ENCODE measurements at regions not wholly inside any gene's neighbourhood (a gene's known extent, or its start where the extent isn't known, plus 50 kb on each side); places are given as distances from the start of the nearest gene placed in this dataset.

DNA sequence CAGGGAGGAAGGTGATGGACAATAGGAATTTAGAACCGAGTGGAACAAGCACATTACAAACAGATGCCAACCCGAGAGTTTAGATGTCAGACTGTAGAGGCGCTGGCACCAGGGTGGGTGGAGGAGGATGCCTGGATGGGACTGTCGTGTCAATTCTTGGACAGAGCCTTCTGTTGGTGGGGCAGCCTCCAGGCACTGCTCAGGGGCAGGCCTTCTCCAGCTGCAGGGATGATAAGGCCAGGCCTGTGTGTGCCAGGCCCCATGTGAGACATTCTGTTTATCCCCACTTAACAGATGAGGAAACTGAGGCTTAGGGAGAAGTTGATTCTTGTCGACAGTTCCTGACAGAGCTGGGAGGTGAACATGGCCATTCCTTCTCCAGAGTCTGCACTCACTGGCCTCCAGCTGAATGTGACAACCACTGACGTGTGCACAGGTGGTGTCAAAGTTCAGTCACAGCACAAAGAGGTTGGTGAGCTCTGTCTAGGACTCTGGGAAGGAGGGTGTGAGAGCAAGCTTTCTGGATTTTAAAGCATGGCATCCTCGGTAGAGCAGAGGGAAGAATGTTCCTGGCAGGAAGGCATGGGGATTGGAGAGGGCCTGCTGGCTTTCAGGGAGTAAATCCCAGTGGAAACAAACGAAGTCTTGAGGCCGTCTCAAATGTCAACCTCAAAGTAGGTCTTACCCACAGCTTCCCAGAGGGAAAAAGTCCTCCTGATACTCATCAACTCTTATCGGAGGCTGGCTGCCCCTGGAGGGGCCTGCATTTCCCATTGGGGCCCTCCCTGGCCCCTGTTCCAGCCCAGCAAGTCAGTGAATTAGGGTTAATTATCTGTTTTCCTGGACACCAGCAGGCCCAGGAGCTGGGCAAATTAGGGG is 52.4 kb downstream of the GLI2 start (continued):
- TF ChIP-seq, protein P1, sequence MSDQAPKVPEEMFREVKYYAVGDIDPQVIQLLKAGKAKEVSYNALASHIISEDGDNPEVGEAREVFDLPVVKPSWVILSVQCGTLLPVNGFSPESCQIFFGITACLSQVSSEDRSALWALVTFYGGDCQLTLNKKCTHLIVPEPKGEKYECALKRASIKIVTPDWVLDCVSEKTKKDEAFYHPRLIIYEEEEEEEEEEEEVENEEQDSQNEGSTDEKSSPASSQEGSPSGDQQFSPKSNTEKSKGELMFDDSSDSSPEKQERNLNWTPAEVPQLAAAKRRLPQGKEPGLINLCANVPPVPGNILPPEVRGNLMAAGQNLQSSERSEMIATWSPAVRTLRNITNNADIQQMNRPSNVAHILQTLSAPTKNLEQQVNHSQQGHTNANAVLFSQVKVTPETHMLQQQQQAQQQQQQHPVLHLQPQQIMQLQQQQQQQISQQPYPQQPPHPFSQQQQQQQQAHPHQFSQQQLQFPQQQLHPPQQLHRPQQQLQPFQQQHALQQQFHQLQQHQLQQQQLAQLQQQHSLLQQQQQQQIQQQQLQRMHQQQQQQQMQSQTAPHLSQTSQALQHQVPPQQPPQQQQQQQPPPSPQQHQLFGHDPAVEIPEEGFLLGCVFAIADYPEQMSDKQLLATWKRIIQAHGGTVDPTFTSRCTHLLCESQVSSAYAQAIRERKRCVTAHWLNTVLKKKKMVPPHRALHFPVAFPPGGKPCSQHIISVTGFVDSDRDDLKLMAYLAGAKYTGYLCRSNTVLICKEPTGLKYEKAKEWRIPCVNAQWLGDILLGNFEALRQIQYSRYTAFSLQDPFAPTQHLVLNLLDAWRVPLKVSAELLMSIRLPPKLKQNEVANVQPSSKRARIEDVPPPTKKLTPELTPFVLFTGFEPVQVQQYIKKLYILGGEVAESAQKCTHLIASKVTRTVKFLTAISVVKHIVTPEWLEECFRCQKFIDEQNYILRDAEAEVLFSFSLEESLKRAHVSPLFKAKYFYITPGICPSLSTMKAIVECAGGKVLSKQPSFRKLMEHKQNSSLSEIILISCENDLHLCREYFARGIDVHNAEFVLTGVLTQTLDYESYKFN (CRISPR knock-in tag; conservative IDR thresholded peaks at IDR 0.05) = no peak; the same call in 1 of the 2 replicates
- TF ChIP-seq ZFYVE20 (CRISPR knock-in tag; IDR thresholded peaks at IDR 0.05; ENCODE audit: borderline replicate concordance, low read depth) (no peak), SMARCC2 (IDR thresholded peaks at IDR 0.05) (no peak), TGIF2 (CRISPR knock-in tag; IDR thresholded peaks at IDR 0.05) (peak; percentile 87), ZFP90 (CRISPR knock-in tag; IDR thresholded peaks at IDR 0.05; ENCODE audit: borderline replicate concordance) (no peak), ZNF430 (CRISPR knock-in tag; IDR thresholded peaks at IDR 0.05) (no peak), ZNF629 (CRISPR knock-in tag; conservative IDR thresholded peaks at IDR 0.05) (peak; percentile 84), SKI (IDR thresholded peaks at IDR 0.05; ENCODE audit: partially characterized antibody) (no peak), RFX5 (IDR thresholded peaks at IDR 0.05; ENCODE audit: low read depth, low read length) (peak; percentile 72; the same call in 1 of the 2 replicates), ZNF746 (CRISPR knock-in tag; IDR thresholded peaks at IDR 0.05) (no peak), SP4 (CRISPR knock-in tag; IDR thresholded peaks at IDR 0.05) (no peak), ZNF678 (CRISPR knock-in tag; IDR thresholded peaks at IDR 0.05) (no peak), ZNF30 (CRISPR knock-in tag; IDR thresholded peaks at IDR 0.05) (no peak)
- TF ChIP-seq, protein P2, sequence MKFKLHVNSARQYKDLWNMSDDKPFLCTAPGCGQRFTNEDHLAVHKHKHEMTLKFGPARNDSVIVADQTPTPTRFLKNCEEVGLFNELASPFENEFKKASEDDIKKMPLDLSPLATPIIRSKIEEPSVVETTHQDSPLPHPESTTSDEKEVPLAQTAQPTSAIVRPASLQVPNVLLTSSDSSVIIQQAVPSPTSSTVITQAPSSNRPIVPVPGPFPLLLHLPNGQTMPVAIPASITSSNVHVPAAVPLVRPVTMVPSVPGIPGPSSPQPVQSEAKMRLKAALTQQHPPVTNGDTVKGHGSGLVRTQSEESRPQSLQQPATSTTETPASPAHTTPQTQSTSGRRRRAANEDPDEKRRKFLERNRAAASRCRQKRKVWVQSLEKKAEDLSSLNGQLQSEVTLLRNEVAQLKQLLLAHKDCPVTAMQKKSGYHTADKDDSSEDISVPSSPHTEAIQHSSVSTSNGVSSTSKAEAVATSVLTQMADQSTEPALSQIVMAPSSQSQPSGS (CRISPR knock-in tag; IDR thresholded peaks at IDR 0.05) = no peak
- TF ChIP-seq, protein P3, sequence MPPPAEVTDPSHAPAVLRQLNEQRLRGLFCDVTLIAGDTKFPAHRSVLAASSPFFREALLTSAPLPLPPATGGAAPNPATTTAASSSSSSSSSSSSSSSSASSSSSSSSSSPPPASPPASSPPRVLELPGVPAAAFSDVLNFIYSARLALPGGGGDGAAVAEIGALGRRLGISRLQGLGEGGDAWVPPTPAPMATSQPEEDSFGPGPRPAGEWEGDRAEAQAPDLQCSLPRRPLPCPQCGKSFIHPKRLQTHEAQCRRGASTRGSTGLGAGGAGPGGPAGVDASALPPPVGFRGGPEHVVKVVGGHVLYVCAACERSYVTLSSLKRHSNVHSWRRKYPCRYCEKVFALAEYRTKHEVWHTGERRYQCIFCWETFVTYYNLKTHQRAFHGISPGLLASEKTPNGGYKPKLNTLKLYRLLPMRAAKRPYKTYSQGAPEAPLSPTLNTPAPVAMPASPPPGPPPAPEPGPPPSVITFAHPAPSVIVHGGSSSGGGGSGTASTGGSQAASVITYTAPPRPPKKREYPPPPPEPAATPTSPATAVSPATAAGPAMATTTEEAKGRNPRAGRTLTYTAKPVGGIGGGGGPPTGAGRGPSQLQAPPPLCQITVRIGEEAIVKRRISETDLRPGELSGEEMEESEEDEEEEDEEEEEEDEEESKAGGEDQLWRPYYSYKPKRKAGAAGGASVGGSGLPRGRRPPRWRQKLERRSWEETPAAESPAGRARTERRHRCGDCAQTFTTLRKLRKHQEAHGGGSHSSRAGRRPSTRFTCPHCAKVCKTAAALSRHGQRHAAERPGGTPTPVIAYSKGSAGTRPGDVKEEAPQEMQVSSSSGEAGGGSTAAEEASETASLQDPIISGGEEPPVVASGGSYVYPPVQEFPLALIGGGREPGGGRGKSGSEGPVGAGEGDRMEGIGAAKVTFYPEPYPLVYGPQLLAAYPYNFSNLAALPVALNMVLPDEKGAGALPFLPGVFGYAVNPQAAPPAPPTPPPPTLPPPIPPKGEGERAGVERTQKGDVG (CRISPR knock-in tag; IDR thresholded peaks at IDR 0.05; ENCODE audit: borderline replicate concordance) = no peak
- TF ChIP-seq, protein P4, sequence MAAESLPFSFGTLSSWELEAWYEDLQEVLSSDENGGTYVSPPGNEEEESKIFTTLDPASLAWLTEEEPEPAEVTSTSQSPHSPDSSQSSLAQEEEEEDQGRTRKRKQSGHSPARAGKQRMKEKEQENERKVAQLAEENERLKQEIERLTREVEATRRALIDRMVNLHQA (CRISPR knock-in tag; IDR thresholded peaks at IDR 0.05) = no peak
- TF ChIP-seq, protein P5, sequence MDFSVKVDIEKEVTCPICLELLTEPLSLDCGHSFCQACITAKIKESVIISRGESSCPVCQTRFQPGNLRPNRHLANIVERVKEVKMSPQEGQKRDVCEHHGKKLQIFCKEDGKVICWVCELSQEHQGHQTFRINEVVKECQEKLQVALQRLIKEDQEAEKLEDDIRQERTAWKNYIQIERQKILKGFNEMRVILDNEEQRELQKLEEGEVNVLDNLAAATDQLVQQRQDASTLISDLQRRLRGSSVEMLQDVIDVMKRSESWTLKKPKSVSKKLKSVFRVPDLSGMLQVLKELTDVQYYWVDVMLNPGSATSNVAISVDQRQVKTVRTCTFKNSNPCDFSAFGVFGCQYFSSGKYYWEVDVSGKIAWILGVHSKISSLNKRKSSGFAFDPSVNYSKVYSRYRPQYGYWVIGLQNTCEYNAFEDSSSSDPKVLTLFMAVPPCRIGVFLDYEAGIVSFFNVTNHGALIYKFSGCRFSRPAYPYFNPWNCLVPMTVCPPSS (IDR thresholded peaks at IDR 0.05) = no peak

Data from HepG2 (cell line).